ENCODE measurements at regions not wholly inside any gene's neighbourhood (a gene's known extent, or its start where the extent isn't known, plus 50 kb on each side); places are given as distances from the start of the nearest gene placed in this dataset.

DNA sequence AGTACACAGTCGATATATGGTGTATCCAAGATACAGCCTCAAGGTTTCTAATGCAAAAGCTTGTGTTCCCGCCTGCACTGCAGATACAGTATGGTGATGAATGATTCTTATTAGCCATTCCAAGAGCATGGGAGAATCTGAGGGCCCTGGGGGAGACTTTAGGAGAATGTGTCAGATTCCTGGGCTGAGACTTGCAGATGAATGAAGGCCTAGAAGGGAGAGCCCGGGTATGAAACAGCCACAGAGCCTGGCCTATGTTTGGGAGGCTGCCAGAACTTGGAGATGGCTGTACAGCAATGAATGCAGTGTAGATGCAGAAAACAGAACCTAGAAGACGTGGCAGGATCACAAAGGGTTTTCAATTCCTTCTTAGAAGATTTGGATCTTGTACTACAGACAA, 510.7 kb downstream of the HAPSTR1 start:
- DNase-seq = no peak
- H3K27me3 ChIP-seq = no peaks in the 10 kb centered on the region
- intact Hi-C loops (cut with DNase I; ENCODE audit: low total_unique reads) = no loop called here
- H3K9me3 ChIP-seq = no peaks in the 10 kb centered on the region
- H3K36me3 ChIP-seq = no peaks in the 10 kb centered on the region
- no peak overlapping the region for H3K4me3 ChIP-seq
- no peak overlapping the region for H3K27ac ChIP-seq
- no peak for TF ChIP-seq POLR2A (IDR thresholded peaks at IDR 0.05)
- TF ChIP-seq, protein P1, sequence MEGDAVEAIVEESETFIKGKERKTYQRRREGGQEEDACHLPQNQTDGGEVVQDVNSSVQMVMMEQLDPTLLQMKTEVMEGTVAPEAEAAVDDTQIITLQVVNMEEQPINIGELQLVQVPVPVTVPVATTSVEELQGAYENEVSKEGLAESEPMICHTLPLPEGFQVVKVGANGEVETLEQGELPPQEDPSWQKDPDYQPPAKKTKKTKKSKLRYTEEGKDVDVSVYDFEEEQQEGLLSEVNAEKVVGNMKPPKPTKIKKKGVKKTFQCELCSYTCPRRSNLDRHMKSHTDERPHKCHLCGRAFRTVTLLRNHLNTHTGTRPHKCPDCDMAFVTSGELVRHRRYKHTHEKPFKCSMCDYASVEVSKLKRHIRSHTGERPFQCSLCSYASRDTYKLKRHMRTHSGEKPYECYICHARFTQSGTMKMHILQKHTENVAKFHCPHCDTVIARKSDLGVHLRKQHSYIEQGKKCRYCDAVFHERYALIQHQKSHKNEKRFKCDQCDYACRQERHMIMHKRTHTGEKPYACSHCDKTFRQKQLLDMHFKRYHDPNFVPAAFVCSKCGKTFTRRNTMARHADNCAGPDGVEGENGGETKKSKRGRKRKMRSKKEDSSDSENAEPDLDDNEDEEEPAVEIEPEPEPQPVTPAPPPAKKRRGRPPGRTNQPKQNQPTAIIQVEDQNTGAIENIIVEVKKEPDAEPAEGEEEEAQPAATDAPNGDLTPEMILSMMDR (IDR thresholded peaks at IDR 0.05) = no peak
- H3K4me1 ChIP-seq = no peaks in the 10 kb centered on the region

DNA sequence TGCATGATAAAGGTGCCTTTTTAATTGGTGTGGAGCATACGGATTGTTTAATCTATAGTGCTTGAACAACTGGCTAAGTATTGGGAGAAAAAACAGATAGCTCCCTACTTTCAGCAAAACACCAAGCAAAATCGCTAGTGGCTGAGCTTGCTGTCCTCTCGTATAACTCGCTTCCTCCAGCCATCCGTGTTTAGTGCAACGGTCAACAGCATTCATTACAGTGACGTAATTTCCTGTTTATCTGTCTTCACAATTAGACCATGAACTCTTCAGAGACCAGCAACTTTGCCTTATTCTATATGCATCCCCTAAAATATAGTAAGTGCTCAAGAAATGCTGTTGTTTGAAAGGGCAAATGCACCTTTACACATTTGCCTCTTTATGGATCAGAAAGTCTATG, 511.9 kb downstream of the HAPSTR1 start:
- no peak overlapping the region for H3K4me3 ChIP-seq

DNA sequence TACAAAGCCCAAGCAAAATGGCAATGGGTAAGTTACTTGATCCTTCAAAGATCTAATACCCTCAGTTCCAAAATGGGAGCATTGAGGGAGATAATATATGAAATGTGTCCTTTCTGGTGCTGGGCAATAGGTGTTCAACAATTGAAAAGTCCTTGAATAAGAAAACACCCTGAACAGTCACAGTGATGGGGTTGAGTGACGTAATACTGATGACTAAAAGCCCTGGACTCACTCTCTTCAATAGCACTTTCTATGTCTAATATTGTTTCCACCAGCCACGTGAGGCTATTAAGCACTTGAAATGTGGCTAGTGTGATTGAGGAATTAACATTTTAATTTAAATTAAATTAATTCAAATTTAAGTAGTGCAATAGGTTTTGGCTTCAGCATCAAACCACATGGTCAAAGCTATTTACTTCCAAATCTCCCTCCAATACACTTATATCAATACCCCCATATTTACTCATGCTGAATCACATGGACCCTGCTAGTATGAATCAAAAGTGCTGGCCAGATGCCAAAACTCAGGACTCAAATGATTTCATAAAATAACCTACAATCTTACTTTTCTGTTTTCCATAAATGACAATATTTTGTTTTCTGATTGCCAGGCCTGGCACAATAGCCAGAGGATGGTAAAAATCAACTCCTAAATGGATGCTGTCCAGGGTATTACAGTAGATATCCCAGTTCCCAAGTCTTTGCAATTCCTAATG, 516.2 kb downstream of the HAPSTR1 start:
- Histone ChIP-seq H3K36me3 (no peaks in the 10 kb centered on the region), H3K9me3 (no peaks in the 10 kb centered on the region), H3K4me3 (no peak overlapping the region), H3K4me1 (no peaks in the 10 kb centered on the region), H3K27ac (no peak overlapping the region), H3K27me3 (no peaks in the 10 kb centered on the region)
- TF ChIP-seq, protein P1 (IDR thresholded peaks at IDR 0.05) = no peak
- TF ChIP-seq POLR2A (IDR thresholded peaks at IDR 0.05) = no peak
- DNase-seq = no peak
- intact Hi-C loops (cut with DNase I; ENCODE audit: low total_unique reads) = no loop called here

More for the DNA sequence above, 511.9 kb downstream of the HAPSTR1 start:
- H3K4me1 ChIP-seq = no peaks in the 10 kb centered on the region
- H3K27ac ChIP-seq = no peak overlapping the region
- DNase-seq = no peak
- TF ChIP-seq, protein P1 (IDR thresholded peaks at IDR 0.05) = no peak
- TF ChIP-seq POLR2A (IDR thresholded peaks at IDR 0.05) = no peak
- no peaks in the 10 kb centered on the region for H3K9me3 ChIP-seq
- no peaks in the 10 kb centered on the region for H3K36me3 ChIP-seq
- no peaks in the 10 kb centered on the region for H3K27me3 ChIP-seq
- intact Hi-C loops (cut with DNase I; ENCODE audit: low total_unique reads) = no loop called here

DNA sequence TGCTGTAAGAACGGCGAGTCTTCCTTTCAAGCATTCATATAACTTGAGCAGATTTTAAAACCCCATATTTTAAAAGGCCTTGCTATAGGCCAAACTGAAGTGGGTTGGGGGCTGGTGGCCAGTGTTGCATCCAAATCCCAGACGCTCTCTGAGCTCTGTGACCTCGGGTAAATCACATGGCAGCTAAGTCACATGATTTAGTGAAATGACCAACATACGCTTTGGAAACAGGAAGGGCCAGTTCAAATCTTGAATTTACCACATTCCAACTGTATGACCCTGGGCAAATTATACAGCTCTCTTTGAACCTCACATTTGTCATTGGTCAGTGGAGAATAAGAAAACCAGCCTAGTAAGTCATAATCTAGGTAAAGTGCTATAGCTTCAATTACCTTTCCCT, 519.3 kb downstream of the HAPSTR1 start:
- H3K4me3 ChIP-seq = no peak overlapping the region
- intact Hi-C loops (cut with DNase I; ENCODE audit: low total_unique reads) = no loop called here
- H3K27ac ChIP-seq = no peak overlapping the region
- DNase-seq = no peak
- TF ChIP-seq, protein P1 (IDR thresholded peaks at IDR 0.05) = no peak
- no peak for TF ChIP-seq POLR2A (IDR thresholded peaks at IDR 0.05)
- H3K9me3 ChIP-seq = no peaks in the 10 kb centered on the region
- no peaks in the 10 kb centered on the region for H3K27me3 ChIP-seq
- no peaks in the 10 kb centered on the region for H3K4me1 ChIP-seq
- H3K36me3 ChIP-seq = no peaks in the 10 kb centered on the region

DNA sequence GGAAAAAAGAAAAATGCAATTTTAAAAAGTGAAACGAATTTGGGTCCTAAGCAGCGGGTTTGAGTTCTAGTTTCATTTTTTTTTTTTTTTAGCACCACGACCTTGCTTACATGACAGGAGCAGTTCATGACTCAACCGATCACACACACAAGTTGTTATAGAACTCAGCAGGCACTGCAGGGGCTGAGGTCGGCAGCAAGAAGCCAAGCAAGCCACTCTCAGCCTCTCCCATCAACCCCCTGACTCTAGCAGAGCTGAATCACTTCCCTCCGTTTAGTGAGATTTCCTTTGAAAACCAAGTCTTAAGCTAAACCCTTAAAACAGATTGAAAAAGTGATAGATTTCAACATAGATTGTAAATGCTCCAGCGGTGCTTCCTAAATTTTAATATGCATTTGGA, 520.8 kb downstream of the HAPSTR1 start:
- Histone ChIP-seq H3K27ac (no peak overlapping the region), H3K9me3 (no peaks in the 10 kb centered on the region), H3K4me1 (no peaks in the 10 kb centered on the region), H3K36me3 (no peaks in the 10 kb centered on the region), H3K4me3 (no peak overlapping the region), H3K27me3 (no peaks in the 10 kb centered on the region)
- intact Hi-C loops (cut with DNase I; ENCODE audit: low total_unique reads) = no loop called here
- TF ChIP-seq POLR2A (IDR thresholded peaks at IDR 0.05) = no peak
- TF ChIP-seq, protein P1 (IDR thresholded peaks at IDR 0.05) = no peak
- no peak for DNase-seq

Measured in uterus (tissue), 3 donors.